Fibroblast of pulmonary artery (primary cell): ENCODE measurements at regions not wholly inside any gene's neighbourhood (a gene's known extent, or its start where the extent isn't known, plus 50 kb on each side); places are given as distances from the start of the nearest gene placed in this dataset.
A peak's percentile ranks its signal among the peaks of the same experiment; 100 is the strongest.
"Not testable (repeated sequence)": the region's sequence is repeated elsewhere in the genome, so short reads cannot be mapped to it uniquely, and the experiment has no call there.

ENCODE experiments used
- DNase-seq: peaks from one replicate; pipeline ENCODE4 v3.0.0-alpha.2; 2010; ENCODE audit warnings: low read depth
- H3K4me3 ChIP-seq: replicated peaks from 2 replicates; pipeline ENCODE4 v1.5.1; 2011; ENCODE audit warnings: low read depth, mild to moderate bottlenecking, control low read depth, low read length, moderate library complexity

DNA sequence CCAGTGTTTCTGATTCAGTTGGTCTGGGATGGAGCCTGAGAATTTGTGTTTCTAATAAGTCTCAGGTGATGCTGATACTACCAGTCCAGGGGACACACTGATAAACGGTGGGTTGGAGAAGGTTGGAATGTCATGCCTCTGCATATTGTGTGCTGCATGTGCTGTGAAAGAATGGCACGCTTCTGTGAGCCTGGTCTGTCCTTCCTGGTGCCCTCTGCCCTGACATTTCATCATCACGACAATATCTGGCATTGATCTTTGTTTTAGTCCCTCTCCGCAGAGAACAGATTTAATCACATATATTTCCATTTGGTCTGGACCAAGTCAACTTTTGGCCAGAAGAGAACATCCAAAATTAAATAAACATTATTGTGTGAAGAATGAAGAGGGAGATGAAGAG lies 207.0 kb downstream of the BCL2L11 start:
- not testable (repeated sequence) for H3K4me3 ChIP-seq, DNase-seq

DNA sequence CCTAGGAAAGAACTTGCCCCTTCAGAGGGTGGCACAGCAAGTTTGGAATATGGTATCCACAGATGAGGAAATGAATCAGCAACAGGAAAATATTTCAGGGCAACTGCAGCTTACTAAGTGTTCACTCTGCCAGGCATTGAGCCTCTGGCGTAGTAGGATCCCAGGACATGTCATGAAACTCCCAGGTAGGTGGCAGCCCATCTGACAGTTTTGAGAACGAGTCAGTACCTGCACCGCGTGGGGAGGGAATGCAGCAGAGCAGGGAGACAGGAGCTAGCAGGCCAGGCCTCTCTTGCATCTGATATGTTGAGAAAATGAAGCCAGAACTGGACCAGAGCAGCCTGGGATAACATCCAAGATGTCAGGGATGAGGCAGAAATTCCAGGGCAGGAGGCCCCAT lies 208.6 kb downstream of the BCL2L11 start:
- not testable (repeated sequence) for H3K4me3 ChIP-seq, DNase-seq

DNA sequence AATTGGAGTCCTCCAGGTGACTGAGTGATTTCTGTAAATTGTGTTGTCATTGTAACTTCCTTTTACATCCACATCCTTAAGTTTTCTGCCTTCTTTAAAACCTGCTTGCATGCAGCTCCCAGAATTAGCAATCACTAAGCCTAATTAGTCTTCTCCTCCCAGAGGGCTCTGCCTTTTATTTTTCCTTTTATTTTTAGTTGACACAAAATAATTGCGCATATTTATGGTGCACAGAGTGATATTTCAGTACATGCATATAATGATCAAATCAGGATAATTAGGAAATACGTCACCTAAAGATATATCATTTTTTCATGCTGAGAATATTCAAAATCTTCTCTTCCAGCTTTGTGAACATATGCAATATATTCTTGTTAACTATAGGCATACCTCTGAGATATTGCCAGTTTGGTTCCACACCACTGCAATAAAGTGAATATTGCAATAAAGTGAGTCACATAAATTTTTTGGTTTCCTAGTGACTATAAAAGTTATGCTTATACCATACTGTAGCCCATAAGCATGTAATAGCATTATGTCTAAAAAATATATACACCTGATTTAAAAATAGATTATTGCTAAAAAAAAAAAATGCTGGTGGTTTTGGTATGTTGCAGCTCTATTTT lies 210.5 kb downstream of the BCL2L11 start:
- H3K4me3 ChIP-seq, DNase-seq: not testable (repeated sequence)

DNA sequence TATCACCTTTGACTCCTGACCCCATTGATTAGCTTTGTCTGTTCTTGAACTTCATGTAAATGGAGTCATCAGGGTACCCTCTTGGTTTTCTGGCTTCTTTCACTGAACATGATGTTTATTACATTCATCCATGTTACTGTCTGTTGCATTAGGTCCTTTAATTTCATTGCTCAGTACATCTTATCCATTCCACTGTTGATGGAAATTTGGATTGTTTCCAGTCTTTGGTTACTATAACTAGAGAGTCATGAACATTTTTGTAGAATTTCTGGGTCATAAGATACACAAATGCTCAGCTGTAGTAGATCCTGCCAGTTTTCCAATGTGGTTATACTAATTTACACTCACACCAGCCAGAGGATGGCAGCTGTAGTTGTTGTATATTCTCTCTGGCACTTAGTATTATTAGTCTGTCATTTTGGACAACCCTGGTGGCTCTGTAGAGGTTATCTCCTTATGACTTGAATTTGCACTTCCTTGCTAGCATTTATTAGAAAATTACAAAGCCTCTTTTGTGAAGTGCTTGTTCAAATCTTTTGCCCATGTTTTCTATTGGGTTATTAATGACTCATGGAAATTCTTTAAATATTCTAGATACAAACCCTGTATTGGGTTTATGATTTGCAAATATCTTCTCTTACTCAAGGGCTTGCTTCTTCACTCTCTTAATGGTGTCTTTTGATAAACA lies 214.7 kb downstream of the BCL2L11 start:
- DNase-seq, H3K4me3 ChIP-seq: not testable (repeated sequence)

DNA sequence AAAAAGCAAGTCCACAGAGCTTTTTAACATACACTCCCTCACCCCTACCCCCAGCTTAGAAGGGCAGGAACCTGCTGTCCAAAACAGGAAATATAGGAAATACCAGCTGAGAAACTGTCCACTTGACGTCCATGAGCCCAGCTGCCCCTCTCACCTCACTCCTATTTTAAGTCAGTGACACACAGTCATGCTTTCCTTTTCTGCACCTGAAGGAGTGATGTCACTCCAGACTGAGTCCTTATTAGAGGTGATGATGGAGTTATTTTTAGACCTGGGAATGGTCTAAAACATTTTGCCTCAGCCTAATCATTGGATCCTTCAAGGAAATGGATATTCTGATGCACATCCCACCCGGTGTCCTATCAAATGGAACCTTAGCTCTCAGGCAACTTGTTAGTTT lies 217.8 kb downstream of the BCL2L11 start:
- H3K4me3 ChIP-seq, DNase-seq: not testable (repeated sequence)

DNA sequence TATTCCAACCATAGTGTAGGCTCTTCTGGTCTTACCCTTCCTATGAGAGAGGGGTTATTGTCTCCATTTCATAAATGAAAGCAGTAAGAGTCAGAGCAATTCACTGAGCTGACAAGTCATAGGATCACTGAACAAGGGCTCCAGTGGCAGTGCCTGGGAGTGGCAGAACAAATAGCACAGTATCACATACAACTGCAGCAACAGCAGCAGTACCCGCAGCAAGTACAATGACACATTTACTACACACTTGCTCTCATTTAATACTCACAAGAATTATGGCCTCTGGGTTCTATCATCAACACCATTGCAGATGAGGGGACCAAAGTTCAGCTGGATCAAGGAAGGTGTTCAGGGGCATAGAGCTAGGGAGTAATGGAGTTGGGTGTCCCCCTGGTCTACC lies 218.8 kb downstream of the BCL2L11 start:
- DNase-seq, H3K4me3 ChIP-seq: not testable (repeated sequence)

DNA sequence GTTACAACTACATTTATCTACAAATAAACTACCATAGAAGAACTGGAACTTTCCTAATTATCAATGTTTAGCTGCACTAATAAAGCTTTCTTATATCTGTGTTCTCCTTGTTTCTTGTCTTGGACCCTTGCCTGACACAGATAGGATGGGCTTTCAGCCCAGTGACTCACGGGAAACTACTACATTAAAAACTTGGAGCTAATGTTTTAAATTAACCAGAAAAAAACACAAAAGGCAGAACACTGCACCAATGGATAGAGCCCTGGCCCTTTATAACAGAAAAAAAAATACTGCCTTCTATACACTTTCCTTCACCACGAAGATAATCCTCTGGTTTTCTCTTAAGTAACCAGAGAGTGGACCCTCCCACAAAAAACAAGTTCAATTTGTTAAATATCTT lies 223.9 kb downstream of the BCL2L11 start:
- DNase-seq: not testable (repeated sequence)

DNA sequence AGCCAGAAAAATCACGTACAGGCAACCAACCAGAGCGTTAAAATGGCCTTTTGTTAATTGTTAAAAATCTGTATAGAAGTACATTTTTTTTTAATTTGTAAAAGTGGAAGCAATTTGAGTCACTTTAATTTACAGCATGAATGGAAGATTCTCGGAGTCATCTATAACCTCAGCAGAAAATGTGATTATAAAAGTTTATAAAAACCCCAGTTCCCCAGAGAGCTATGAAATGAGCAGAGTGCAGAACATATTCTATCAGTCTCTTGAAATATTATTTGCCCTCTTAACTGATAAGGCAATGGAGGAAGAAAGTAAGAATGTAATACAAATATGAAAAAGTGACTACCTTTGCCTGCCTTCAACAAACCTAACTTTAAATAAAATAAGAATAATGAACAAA lies 224.7 kb downstream of the BCL2L11 start:
- not testable (repeated sequence) for DNase-seq, H3K4me3 ChIP-seq

More for the DNA sequence above, 223.9 kb downstream of the BCL2L11 start:
- H3K4me3 ChIP-seq: not testable (repeated sequence)

DNA sequence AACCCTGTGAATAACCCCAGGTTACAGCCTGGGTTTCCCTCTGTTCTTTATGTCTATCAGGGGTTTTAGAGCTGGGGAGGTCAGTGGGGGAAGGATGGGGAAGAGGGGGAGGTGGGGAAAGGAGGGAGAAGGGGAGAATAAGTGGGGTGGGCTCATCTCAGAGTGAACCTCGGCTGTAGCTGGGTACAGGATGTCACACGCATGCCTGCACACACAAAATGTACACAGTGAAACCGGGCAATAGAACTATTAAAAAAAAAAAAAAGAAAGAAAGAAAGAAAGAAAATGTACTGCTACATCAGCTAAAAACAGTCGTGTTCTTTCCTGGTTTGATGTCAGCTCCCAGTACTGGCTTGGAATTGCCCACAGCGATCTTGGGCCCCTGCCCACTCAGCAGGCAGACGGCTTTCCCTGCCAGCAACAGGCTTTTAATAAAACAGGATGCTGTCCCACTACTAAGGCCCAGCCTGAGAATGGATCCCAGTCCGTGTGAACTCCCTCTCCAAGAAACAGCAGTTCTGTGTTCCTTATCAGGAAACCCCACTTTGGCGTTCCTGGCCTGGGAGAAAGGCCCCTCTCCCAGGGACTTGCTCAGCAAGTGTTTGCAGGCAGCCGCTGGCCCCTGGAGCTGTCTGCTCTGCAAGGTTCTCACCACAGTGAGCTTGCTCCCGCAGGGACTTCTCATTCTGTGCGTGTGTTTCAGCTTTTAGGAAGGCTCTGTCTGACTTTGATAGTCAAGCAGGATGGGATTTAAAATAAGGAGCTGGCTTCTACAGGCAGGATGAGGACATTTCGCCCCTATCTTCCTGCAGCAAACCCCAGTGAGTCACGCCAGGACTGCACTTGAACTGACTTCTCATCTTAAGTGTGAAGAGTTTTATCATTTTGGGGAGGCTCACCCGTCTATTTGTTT lies 225.6 kb downstream of the BCL2L11 start:
- DNase-seq: peak; percentile 40

DNA sequence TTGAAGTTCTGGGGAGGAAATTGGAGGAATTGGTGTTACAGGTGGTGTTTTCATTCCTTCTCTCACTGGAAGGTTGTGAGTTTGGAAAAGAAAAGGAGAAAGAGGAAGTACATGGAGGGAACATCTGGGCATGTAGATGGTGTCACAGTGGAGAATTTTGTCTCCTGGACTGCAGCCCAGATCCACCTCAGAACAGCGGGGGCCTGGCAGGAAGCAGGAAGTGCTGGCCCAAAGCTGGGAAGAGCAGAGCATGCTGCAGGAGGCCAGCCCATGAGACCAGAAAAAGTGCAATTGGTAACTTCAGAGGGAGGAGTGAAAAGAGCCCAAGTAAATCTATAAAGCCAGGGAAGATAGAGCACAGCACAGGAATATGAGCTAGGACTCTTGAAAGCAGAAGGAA lies 227.0 kb downstream of the BCL2L11 start:
- not testable (repeated sequence) for H3K4me3 ChIP-seq, DNase-seq

More for the DNA sequence above, 225.6 kb downstream of the BCL2L11 start:
- not testable (repeated sequence) for H3K4me3 ChIP-seq

DNA sequence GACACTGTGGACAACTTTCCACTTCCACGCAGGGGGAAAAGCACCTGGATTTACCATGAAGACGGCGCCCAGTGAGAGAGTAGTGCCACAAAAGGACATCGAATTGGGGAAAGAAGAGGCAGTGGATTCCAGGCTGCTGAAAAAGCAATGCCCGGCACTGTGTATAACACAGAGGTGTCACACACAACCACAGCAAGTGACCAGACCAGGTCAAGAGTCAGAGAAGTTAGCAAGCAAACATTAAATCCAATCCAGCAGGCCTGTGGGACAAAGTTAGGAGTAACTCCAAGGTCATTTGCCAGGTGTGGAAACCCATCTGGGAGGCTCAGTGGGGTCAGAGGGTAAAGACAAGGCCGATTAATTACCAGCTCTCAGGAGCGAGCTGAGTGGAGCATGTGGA lies 227.6 kb downstream of the BCL2L11 start:
- DNase-seq, H3K4me3 ChIP-seq: not testable (repeated sequence)

DNA sequence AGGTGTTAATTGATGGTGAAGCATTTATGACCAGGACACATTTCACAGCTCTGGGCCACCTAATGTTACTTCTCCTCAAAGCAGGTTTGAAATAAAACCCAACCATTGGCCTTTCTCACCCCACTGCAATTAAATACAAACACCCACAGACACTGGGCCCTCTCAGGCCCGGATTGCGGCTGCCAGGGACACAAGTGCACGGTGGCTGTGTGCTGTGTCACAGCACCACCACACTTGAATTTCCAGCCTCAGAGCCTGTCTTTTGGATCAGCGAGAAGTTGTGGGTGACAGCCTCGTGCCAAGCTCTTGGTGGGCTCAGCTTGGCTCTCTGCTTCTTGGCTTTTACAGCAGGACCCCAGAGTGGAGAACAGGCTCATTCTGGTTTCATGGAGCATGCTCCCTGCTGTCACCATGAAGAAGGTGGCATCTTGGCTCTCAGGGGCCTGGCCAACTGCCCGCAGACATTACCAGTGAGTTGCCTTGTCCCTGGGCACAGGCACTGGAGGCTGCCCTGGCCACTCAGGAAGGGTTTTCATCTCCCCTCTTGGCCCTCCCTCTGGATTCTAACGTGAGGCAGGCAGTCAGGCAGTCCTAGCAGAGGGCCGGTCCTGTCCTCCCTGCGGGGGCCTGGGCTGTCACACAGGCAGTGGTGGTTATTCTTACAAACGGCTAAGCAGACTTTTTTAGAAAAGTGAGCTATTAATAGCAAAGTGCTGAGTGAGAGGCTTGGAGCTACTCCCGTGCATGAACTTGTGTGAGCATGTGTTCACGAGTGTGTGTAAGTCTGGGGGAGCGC lies 234.5 kb downstream of the BCL2L11 start:
- not testable (repeated sequence) for H3K4me3 ChIP-seq, DNase-seq

DNA sequence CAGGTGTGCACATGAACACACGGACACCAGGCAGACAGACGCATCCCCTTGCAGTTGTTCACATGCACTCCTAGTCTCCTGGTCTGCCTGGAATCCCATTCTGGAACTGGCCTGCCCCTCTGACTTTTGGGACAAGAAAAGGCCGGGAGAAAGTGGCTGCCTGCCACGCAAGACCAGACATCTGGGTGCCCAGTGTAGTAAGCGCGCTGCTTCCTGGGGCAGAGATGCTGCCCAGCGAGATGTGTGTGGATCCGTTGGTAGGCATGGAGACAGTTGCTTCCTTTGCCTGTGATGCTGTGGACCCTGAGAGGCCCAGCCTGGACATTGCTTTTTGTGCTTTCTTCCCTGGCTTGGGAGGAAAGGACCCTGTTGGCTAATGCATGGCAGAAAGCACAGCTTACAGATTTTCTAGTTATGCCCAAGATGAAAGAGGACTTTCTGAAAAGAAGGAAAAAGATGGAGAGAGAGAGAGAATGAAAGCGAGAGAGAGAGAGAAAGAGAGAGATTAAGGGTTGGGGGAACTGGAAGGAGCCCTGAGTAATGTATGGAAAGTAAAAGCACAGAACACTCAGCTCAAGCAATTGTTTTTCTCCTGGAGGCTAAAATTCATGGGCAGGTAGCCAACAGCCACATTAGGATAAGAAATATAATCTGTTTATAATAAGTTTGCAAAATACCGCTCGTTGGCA lies 235.3 kb downstream of the BCL2L11 start:
- H3K4me3 ChIP-seq, DNase-seq: not testable (repeated sequence)

DNA sequence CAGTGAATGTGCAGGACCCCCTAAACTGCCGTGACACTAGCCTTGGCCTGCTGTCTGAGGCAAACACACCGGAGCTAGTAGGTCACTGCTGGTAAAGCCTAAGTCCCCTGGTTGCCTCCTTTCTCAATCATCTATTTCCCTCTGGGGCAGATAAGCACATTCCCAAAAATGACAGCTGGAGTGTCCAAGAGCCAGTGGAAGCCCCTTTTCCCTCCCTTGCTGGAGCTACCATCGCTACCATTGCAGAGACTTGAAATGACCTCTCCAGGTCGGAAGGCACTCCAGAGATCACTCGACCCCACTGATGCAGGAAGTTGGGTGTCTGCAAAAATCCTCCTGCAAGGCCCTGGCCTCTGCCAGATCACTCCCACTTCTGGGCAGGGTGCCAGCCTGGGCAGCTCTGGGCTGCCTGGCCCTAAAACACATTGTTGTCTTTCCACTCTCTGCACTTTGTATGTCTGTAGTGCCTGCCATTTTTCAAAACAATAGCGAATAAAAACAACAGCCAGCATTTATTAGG lies 235.9 kb downstream of the BCL2L11 start:
- not testable (repeated sequence) for H3K4me3 ChIP-seq
- DNase-seq: peak; percentile 42

DNA sequence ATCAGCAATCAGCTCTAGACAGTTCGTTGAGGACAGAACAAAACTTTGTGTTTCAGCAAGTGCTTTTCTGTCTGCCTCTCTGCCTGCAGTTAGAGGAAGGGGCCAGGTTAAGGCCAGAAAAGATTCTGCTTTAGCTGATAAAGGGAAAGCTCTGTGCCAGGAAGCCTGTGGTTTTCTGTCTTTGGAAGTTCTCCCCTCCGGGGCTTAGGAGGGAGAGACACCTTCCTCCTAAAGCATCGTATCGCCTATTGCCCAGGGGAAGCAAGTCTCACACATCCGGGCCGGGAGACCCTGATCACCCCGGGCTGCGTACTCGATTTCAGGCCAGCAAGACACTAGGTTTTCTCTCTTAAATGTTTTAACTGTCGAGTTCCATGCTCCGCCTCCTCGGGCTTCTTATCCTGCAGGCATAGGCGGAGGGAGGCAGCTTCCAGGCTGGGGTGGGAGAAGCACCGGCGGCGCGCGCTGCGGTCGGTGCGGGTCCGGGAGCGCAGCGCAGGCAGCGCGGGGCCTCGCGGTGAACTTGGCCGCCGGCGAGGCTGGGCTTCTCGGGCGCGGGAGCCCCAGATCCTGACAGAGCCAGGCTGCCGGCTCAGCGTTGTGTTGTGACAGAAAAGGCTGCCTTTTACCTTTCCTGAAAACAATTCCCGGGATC lies 245.4 kb downstream of the BCL2L11 start:
- DNase-seq: peak; percentile 9
- not testable (repeated sequence) for H3K4me3 ChIP-seq

DNA sequence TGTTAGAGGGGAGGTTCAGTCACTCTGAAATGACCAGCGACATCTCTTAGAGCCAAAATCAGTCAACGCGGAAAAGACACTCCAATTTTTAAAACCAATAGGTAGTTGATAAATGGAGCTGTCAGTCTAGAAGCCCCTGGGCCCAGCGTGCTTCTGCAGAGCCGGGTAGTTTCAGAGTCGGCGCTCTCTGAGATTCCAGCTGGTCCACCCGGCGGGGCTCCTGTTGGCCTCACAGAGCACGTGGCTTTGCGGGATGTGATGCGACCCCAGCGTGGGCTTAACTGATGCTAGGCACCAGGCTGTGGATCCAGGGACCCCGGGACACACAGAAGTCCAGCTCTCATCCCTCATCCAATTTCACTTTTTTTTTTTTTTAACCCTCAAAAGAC lies 245.9 kb downstream of the BCL2L11 start:
- DNase-seq, H3K4me3 ChIP-seq: not testable (repeated sequence)

DNA sequence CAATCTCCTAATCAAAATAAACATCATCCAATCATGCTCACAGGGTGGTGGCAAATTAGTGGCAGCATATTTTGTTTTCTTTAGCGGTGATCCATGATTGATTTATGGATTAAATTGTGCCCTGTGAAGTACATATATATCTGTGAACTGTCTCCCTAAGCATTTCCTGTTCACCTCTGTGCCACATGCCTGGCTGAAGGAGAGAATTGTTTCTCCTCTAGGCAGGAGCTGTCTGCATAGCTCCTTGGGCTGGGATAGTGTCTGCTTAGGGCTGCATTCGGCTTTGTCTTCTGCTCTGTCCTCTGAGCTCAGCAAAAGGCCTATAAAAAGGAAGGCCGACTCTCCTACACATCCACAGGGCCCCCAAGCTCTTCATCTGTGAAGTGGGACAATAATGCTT lies 246.4 kb downstream of the BCL2L11 start:
- not testable (repeated sequence) for DNase-seq, H3K4me3 ChIP-seq
